ENCODE measurements at regions not wholly inside any gene's neighbourhood (a gene's known extent, or its start where the extent isn't known, plus 50 kb on each side); places are given as distances from the start of the nearest gene placed in this dataset.
"Not testable (repeated sequence)": the region's sequence is repeated elsewhere in the genome, so short reads cannot be mapped to it uniquely, and the experiment has no call there.

DNA sequence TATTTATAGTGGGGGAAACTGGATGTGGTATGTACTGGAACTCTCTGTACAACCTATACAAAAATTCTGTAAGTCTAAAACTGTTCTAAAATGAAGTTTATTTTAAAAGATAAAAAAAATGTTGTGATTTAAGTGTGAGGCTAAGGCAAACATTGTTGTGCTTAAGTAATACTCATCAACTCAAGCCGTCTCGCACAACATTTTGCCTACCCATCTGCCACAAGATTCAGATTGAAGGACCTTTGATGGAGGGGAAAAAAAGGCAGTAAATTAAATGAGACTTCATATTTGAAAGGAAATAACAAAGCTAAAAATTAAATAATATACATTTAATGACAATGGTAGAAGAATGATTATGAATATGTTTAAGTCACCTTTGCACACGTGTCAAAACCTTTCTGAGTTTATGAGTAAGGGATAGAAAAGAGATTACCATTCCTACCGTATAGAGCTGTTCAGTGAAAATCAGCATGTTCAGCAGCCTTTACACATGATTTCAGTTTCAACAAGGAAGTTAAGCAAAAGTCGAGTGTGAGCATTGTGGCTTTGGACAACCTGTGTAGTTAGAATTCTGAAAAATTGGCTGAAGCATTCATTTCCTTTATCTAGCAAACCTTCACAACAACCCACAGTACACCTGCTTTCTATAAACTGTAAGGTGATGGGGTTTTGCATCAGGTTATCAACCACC, 499.3 kb downstream of the IRS1 start:
- in situ Hi-C loops (cut with MboI), result no loop called here
- no peaks in the 10 kb centered on the region for H3K36me3 ChIP-seq (ENCODE audit: low read depth)
- peaks cover 3% of the 10 kb centered on the region; the same call in 1 of the 2 replicates for H3F3A ChIP-seq (ENCODE audit: insufficient read depth)
- H3K27ac ChIP-seq, result no peak overlapping the region
- H3K4me3 ChIP-seq, result no peak overlapping the region
- H2AFZ ChIP-seq, result no peak overlapping the region
- no peak for DNase-seq
- H3K27me3 ChIP-seq (replicated peaks; ENCODE audit: insufficient read depth), result no peaks in the 10 kb centered on the region
- TF ChIP-seq EZH2 (IDR thresholded peaks at IDR 0.05; ENCODE audit: insufficient read depth, poor library complexity, severe bottlenecking), result no peak
- TF ChIP-seq EZH2phosphoT487 (IDR thresholded peaks at IDR 0.05; ENCODE audit: insufficient read depth, low read depth), result no peak
- H3K79me2 ChIP-seq (ENCODE audit: insufficient read depth), result no peaks in the 10 kb centered on the region
- H3K9me3 ChIP-seq (ENCODE audit: low read depth), result no peaks in the 10 kb centered on the region
- 79 to 83% methylated on average over 5 of the region's 5 CpGs for WGBS, 2 experiments (ENCODE audit: low coverage in 1 of 2, low lambda C conversion rate in 2 of 2, missing lambda C conversion rate in 2 of 2)
- no peak overlapping the region for H3K9ac ChIP-seq
- H3K4me2 ChIP-seq (ENCODE audit: unreplicated experiment), result no peak overlapping the region
- no peaks in the 10 kb centered on the region for H3K4me1 ChIP-seq (ENCODE audit: insufficient read depth)
- H4K20me1 ChIP-seq (ENCODE audit: insufficient read depth), result no peaks in the 10 kb centered on the region
- H3K9me2 ChIP-seq (ENCODE audit: insufficient read depth), result peaks cover 8% of the 10 kb centered on the region; the same call in 1 of the 2 replicates

DNA sequence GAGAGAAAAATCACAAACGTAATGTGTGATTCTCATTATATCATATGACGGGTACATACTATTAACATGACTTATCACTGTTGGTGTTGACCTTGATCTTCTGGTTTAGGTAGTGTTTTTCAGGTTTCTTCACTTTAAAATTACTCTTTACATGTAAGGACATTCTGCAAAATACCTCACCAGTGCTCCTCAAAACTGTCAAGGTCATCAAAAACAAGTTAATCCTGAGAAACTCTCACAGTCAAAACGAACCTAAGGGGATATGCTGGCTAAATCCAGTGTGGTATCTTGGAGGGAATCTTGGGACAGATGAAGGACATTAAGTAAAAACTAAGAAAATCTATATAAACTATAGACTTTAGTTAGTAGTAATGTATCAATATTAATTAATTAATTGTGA, 499.8 kb downstream of the IRS1 start:
- H3K9me2 ChIP-seq (ENCODE audit: insufficient read depth), result peaks cover 8% of the 10 kb centered on the region; the same call in 1 of the 2 replicates
- H4K20me1 ChIP-seq (ENCODE audit: insufficient read depth), result no peaks in the 10 kb centered on the region
- no peak overlapping the region for H3K27ac ChIP-seq
- no peak overlapping the region for H3K4me3 ChIP-seq
- no peak overlapping the region for H3K9ac ChIP-seq
- in situ Hi-C loops (cut with MboI), result no loop called here
- no peaks in the 10 kb centered on the region for H3K79me2 ChIP-seq (ENCODE audit: insufficient read depth)
- no peaks in the 10 kb centered on the region for H3K36me3 ChIP-seq (ENCODE audit: low read depth)
- no peaks in the 10 kb centered on the region for H3K9me3 ChIP-seq (ENCODE audit: low read depth)
- no peak overlapping the region for H2AFZ ChIP-seq
- H3K4me1 ChIP-seq (ENCODE audit: insufficient read depth), result no peaks in the 10 kb centered on the region
- H3K4me2 ChIP-seq (ENCODE audit: unreplicated experiment), result no peak overlapping the region
- H3F3A ChIP-seq (ENCODE audit: insufficient read depth), result peaks cover 7% of the 10 kb centered on the region; the same call in 1 of the 2 replicates
- 52 to 58% methylated on average over 3 of the region's 3 CpGs for WGBS, 2 experiments (ENCODE audit: low coverage in 1 of 2, low lambda C conversion rate in 2 of 2, missing lambda C conversion rate in 2 of 2)
- no peak for DNase-seq
- no peaks in the 10 kb centered on the region for H3K27me3 ChIP-seq (replicated peaks; ENCODE audit: insufficient read depth)
- TF ChIP-seq EZH2 (IDR thresholded peaks at IDR 0.05; ENCODE audit: insufficient read depth, poor library complexity, severe bottlenecking) (no peak), EZH2phosphoT487 (IDR thresholded peaks at IDR 0.05; ENCODE audit: insufficient read depth, low read depth) (no peak)

DNA sequence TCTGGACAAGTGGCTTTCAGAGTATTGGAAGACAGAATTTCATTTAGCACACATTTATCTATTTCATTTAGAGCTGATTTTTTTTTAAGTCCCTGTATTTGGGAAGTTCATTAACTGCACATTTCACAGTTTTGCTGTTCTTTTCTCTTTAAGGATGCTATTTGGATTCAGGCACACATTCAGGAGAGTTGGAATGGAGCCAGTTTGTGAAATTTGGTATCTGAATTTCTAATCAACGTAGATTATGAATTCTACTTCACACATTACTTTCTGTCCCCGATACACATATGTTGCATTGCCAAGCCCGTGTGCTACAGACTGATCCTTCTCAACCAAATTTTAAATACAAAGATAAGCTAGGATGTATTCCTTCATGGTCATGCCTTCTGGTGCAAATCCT, 503.9 kb downstream of the IRS1 start:
- WGBS, 2 experiments (ENCODE audit: low coverage in 1 of 2, low lambda C conversion rate in 2 of 2, missing lambda C conversion rate in 2 of 2), result 79 to 84% methylated on average over 3 of the region's 3 CpGs
- no peaks in the 10 kb centered on the region for H3K9me3 ChIP-seq (ENCODE audit: low read depth)
- no peak for DNase-seq
- no peak overlapping the region for H3K4me3 ChIP-seq
- H3K27me3 ChIP-seq (replicated peaks; ENCODE audit: insufficient read depth), result no peaks in the 10 kb centered on the region
- no peak overlapping the region for H3K4me2 ChIP-seq (ENCODE audit: unreplicated experiment)
- peaks cover 7% of the 10 kb centered on the region; the same call in 1 of the 2 replicates for H3F3A ChIP-seq (ENCODE audit: insufficient read depth)
- H2AFZ ChIP-seq, result no peak overlapping the region
- H3K9me2 ChIP-seq (ENCODE audit: insufficient read depth), result 0 out of 2 replicates have a peak, but pooled peaks cover 2% of the 10 kb centered on the region
- TF ChIP-seq EZH2phosphoT487 (IDR thresholded peaks at IDR 0.05; ENCODE audit: insufficient read depth, low read depth) (no peak), EZH2 (IDR thresholded peaks at IDR 0.05; ENCODE audit: insufficient read depth, poor library complexity, severe bottlenecking) (no peak)
- no peak overlapping the region for H3K9ac ChIP-seq
- H3K27ac ChIP-seq, result no peak overlapping the region
- H3K4me1 ChIP-seq (ENCODE audit: insufficient read depth), result no peaks in the 10 kb centered on the region
- H4K20me1 ChIP-seq (ENCODE audit: insufficient read depth), result no peaks in the 10 kb centered on the region
- no peaks in the 10 kb centered on the region for H3K36me3 ChIP-seq (ENCODE audit: low read depth)
- in situ Hi-C loops (cut with MboI), result no loop called here
- H3K79me2 ChIP-seq (ENCODE audit: insufficient read depth), result no peaks in the 10 kb centered on the region

DNA sequence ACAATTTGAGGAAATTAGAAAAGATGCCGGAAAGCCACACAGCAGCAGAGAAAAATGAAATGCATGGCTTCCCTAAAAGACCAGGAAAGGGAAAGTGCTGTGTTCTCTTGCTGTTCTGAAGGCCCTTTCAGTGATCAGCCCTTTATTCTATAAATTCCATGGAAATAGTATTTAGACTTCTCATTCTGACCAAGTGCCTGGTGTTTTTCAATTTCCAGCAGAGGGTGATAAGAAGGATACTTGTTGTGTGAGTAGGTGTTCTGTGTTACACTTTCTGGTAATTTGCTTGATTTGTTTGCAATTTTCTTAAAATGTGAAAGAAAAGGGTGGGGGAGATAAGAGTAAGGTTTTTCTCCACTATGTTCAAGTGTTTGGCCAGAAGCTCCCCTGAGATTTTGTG, 504.5 kb downstream of the IRS1 start:
- 0% methylated on average over 1 of the region's 1 CpG for WGBS, 2 experiments (ENCODE audit: low coverage in 1 of 2, low lambda C conversion rate in 2 of 2, missing lambda C conversion rate in 2 of 2)
- in situ Hi-C loops (cut with MboI), result no loop called here
- Histone ChIP-seq H3K4me2 (ENCODE audit: unreplicated experiment) (no peak overlapping the region), H3K36me3 (ENCODE audit: low read depth) (no peaks in the 10 kb centered on the region), H2AFZ (no peak overlapping the region), H3K9me2 (ENCODE audit: insufficient read depth) (no peaks in the 10 kb centered on the region), H3K4me1 (ENCODE audit: insufficient read depth) (no peaks in the 10 kb centered on the region), H3K27me3 (replicated peaks; ENCODE audit: insufficient read depth) (no peaks in the 10 kb centered on the region), H3K4me3 (no peak overlapping the region), H3K27ac (no peak overlapping the region), H3K79me2 (ENCODE audit: insufficient read depth) (no peaks in the 10 kb centered on the region), H3K9me3 (ENCODE audit: low read depth) (no peaks in the 10 kb centered on the region), H3K9ac (no peak overlapping the region), H3F3A (ENCODE audit: insufficient read depth) (peaks cover 7% of the 10 kb centered on the region; the same call in 1 of the 2 replicates), H4K20me1 (ENCODE audit: insufficient read depth) (no peaks in the 10 kb centered on the region)
- TF ChIP-seq EZH2 (IDR thresholded peaks at IDR 0.05; ENCODE audit: insufficient read depth, poor library complexity, severe bottlenecking), result no peak
- TF ChIP-seq EZH2phosphoT487 (IDR thresholded peaks at IDR 0.05; ENCODE audit: insufficient read depth, low read depth), result no peak
- no peak for DNase-seq

DNA sequence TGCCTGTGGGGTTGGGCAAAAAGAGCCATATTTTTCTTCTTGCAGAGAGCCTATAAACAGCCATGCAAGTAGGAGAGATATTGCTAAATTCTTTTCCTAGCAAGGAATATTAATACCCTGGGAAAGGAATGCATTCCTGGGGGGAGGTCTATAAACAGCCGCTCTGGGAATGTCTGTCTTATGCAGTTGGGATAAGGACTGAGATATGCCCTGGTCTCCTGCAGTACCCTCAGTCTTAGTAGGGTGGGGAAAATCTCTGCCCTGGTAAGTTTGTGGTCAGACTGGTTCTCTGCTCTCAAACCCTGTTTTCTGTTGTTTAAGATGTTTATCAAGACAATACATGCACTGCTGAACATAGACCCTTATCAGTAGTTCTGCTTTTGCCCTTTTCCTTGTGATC, 508.3 kb downstream of the IRS1 start:
- H3K9me3 ChIP-seq (ENCODE audit: low read depth); H3K79me2 ChIP-seq (ENCODE audit: insufficient read depth); H3K9me2 ChIP-seq (ENCODE audit: insufficient read depth); H3K27me3 ChIP-seq (replicated peaks; ENCODE audit: insufficient read depth); H3K4me3 ChIP-seq; H2AFZ ChIP-seq; H3K4me1 ChIP-seq (ENCODE audit: insufficient read depth); H3K27ac ChIP-seq; H3K36me3 ChIP-seq (ENCODE audit: low read depth); H4K20me1 ChIP-seq (ENCODE audit: insufficient read depth); in situ Hi-C loops (cut with MboI); H3K9ac ChIP-seq; H3K4me2 ChIP-seq (ENCODE audit: unreplicated experiment); DNase-seq; H3F3A ChIP-seq (ENCODE audit: insufficient read depth): not testable (repeated sequence)
- 94 to 95% methylated on average over 1 of the region's 1 CpG for whole genome bisulfite sequencing, 2 experiments (ENCODE audit: low coverage in 1 of 2, low lambda C conversion rate in 2 of 2, missing lambda C conversion rate in 2 of 2)

Measured in GM23248 (cell line).